GM19328 (cell line): ENCODE measurements at regions not wholly inside any gene's neighbourhood (a gene's known extent, or its start where the extent isn't known, plus 50 kb on each side); places are given as distances from the start of the nearest gene placed in this dataset.

ENCODE experiments used
- ATAC-seq: cut with Tn5 transposase; IDR thresholded peaks from one replicate; pipeline ENCODE4 v1.9.1; 2021; ENCODE audit warnings: mild to moderate bottlenecking, moderate library complexity; ENCODE audit not compliant: unreplicated experiment

DNA sequence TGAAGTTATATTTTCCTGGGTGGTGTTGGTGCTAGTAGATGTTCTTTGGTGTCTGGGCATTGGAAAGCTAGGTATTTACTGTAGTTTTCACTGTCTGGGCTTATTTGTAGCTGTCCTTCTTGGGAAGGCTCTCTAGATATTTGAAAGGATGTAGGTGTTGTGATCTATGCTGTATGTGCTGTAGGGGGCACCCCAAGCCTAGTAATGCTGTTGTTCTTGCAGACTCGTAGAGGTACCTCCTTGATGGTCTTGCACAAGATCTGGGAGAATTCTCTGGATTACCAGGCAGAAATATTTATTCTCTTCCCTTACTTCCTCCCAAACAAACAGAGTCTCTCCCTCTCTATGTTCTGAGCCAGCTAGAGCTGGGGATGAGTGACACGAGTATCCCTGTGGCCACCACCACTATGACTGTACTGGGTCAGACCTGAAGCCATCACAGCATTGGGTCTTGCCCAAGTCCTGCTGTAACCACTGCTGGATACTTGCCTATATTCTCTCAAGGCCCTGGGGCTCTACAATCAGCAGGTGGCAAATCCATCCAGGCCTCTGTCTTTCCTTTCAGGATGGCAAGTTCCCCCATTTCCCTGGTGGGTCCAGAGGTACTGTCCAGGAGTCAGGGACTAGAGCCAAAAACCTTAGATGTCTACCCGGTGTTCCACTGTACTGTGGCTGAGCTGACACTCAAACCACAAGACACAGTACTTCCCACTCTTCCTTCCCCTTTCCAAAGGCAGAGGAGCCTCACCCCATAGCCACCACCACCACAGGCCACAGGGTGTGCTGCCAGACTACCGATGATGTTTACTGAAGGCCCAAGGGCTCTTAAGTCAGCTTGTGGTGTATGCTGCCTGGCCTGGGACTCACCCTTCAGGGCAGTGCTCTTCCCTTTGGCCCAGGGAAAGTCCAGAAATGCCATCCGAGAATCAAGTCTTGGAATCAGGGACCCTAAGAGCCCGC is 195.2 kb upstream of the DPPA4 start:
- no peak for ATAC-seq

DNA sequence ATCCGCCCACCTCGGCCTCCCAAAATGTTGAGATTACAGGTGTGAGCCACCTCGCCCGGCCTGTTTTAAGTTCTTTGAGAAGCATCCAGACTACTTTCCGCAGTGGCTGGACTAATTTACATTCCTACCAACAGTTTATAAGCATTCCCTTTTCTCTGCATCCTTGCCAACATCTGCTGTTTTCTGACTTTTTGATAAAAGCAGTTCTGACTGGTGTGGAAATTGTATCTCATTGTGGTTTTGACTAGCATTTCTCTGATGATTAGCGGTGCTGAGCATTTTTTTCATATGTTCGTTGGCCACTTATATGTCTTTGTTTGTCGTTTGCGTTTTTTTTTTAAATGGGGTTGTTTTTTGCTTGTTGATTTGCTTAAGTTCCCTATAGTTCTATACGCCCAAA is 208.4 kb upstream of the DPPA4 start:
- no peak for ATAC-seq

DNA sequence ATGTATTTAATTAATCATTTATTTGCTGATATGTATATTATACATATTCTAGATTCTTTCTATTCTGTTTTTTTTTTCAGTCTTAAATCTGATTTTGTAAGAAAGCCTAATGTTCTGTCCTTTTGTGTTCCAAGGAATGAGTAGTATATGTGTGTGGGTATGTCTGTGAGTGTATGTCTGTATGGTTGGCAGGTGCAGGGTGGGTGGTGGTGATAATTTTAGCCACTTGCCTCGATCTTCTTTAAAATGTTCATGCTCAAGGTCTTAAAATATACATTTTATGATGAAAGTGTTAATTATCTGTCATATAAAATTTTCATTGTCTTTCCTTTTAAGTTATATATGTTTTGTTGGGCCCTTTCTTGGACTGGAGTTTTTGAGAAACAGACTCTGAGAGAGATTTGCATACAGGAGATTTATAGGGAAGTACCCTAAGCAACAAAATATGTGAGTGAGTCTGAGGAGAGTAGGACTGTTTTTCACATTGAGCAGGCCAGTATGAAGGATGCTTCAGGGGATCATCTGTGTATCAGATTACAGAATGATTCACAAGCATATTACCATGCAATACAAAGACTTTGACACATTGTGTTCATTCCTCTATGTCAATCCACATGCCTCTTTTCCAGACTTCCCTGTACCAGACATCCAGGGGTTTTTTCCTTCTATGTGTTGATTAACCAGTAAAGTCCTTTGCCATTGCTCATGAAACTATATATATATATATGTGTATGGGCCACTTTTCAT is 211.0 kb upstream of the DPPA4 start:
- no peak for ATAC-seq

DNA sequence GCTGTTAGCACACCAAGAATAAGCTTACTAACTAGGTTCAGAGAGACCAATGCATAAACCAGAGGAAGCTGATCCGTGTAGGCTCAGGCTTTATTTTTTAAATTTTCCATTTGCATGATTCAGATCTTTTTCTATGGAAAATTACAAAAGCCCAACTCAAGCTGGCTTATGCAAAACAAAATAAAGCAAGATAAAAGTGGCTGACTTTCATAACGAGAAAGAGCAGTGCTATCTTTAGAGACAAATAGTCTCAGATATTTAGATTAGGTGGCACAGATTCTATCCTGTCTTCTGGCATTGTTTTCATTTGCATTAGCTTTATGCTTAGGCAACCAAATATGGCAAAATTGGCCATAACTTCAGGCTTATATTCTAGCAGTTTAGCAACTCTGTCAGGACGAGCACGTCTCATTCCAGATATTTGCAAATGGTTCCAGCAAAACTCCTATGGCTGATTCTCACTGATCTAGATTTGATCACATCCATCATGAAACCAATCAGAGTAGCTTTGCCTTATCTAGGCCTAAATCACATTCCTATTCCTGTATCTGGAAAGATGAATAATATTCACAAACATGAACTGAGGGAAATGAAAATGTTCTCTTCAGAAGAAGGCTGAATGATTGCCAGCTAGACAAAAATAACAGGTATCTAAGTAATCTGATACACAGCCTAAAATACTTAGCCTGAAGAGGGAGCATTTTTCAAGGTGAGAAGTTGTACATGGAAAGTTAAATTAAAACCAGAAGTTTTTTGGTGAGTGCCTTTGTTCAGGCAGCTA is 216.4 kb upstream of the DPPA4 start:
- ATAC-seq, result no peak

DNA sequence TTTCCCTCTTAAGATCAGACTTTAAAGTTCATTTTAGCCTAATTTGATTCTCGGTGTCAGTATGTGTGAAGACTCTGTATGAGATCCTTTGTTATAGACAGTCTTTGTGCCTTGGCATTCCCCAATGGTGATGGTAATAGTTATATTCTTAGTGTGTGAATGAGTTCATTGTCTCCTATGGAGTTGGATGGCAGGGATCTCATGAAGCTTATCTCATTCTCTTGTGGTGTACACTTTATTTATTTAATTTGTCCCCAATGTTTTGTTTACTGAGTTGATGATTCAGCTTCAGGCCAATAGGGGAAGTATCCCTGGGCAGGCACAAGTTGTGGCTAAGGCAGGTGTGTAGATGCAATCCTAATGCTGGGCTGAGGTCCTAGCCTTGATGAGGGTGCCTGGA is 222.0 kb upstream of the DPPA4 start:
- ATAC-seq, result no peak

DNA sequence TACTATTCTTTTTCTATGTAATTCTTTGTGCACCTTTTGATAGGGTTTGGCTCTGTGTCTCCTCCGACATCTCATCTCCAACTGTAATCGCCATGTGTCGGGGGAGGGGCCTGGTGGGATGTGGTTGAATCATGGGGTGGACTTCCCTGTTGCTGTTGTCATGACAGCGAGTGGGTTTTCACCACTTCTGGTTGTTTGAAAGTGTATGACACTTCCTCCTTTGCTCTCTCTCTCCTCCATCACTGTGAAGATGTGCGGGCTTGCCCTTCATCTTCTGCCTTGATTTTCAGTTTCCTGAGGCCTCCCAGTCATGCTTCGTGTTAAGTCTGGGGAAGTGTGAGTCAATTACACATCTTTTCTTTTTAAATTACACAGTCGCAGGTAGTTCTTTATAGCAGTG is 225.8 kb upstream of the DPPA4 start:
- no peak for ATAC-seq

DNA sequence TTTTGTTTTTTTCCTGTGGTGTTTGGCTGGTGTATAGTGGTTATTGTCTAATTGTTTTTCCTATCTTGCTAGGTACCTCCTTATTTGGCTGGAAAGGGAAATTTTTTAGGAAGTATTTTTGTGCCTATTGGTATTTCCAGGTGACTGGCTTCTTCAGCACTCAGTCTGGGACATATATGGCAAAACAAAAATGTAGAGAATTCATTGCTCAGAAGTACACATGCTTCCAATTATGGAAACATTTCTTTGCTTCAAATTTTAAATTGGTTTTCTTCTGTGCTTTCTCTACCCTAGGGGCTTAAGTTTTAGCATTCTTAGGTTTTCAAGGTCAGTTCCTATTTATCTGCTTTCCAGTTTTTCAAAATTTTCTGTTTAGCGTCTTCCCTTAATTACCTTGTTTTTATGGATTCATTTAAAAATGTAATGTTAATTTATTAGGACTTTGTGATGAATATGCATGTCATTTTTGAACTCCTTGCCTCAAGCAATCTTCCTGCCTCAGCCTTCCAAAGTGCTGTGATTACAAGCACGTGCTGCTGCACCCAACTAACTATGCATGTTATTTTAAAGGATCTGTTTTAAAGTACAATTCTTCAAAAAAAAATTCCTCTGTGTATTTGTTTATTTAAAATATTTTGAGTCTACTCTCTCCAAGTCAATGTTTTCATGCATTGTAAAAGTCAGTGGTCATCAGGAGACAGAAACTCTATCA is 231.9 kb upstream of the DPPA4 start:
- no peak for ATAC-seq

DNA sequence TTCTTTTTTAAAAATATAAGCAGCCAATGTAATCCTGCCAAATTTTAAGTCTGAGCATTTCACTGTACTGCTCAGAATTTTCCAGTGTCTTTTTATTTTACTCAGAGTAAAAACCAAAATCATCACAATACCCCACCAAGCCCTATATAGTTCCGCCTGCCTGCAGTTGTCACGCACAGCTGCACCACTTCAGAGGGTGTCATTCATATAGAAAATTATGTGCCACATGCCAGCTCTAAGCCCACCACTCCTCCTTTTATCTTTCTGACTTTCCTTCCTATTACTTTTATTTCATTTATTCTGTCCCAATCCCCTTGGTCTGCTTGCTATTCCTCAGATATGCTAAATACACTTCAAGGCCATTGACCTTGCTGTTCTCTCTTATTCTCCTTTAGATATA is 233.1 kb upstream of the DPPA4 start:
- no peak for ATAC-seq

DNA sequence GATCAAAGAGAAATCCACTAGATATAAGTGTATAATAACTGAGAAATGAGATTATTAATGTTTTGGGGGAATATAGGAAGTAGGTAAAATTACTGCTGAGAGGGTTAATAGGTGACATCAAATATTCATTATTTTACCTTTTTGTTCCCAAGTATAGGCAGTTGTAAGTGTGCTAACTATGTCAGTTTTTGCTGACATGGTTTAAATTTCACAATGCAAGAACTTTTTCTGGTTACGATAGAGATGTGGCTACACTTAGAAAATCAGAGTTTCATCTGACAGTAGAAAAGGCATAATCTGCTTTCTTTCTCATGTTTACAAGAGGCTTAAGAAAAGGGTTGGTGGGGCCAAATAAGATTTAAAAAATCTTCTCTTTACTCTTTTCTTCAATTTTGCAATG is 235.0 kb upstream of the DPPA4 start:
- no peak for ATAC-seq

DNA sequence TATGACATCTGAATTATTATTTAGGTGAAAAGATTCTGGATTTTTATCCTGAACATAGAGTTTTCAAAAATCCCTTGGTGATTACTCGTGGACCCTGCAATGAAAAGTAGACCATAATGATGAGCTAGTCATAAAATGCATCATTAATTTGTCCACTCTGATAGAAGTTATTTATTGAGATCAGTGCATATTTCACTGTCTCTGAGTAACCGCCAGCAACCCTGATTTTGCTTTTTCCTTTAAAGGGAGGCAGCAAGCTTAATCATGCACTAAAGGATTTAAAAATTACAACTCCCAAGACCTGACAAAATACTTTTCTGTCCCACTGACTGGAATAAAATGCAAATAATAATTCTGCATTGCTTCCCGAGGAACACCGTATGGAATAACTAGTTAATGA is 259.6 kb upstream of the DPPA4 start:
- ATAC-seq, result no peak

DNA sequence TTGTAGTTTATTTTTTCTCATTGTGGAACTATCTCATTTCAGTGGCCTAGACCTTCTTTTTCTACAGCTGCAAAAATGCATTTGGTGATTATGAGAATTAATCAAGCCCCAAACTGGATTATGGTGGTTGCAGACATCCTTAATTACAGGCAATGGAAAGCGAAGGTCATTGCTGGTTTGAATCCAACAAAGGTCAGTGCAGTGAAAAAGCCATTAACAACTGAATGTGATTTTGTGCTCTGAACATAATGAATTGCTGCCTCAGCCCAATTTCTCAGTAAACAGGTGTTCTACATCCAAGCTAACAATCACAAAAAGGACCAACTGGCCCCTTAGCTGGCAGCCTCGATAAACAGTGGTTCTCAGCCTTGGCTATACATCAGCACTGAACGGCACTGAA is 260.1 kb upstream of the DPPA4 start:
- ATAC-seq, result no peak

DNA sequence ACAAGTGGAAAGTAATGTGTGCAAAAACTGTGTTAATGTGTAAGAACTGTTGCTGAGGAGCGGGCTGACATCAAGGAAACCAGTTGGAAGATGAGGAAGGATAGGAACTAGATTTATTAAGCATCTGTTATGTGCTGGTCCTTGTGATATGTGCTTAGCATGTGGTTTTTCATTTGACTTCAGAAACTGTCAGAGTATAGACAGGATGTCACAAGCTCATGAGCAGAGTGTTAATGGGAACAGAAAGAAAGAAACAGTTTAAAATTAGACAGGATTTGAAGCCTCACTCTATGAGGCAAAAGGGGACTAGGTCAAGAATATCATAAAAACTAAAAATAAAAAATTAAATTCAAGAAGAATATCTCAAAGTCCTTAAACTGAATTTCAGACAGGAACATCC is 270.6 kb upstream of the DPPA4 start:
- ATAC-seq, result no peak

DNA sequence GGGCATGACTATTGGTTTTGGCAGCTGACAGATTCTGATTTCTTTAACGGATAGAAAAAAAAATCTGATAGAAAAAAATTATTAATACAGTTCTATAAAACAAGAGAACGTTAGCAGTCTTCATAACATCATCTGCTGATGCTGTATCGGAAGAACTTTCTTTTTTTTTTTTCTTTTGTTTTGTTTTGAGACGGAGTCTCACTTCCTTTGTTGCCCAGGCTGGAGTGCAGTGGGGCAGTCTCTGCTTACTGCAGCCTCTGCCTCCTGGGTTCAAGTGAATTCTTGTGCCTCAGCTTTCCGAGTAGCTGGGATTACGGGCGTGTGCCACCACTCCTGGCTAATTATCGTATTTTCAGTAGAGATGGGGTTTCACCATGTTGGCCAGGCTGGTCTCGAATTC is 271.2 kb upstream of the DPPA4 start:
- no peak for ATAC-seq

DNA sequence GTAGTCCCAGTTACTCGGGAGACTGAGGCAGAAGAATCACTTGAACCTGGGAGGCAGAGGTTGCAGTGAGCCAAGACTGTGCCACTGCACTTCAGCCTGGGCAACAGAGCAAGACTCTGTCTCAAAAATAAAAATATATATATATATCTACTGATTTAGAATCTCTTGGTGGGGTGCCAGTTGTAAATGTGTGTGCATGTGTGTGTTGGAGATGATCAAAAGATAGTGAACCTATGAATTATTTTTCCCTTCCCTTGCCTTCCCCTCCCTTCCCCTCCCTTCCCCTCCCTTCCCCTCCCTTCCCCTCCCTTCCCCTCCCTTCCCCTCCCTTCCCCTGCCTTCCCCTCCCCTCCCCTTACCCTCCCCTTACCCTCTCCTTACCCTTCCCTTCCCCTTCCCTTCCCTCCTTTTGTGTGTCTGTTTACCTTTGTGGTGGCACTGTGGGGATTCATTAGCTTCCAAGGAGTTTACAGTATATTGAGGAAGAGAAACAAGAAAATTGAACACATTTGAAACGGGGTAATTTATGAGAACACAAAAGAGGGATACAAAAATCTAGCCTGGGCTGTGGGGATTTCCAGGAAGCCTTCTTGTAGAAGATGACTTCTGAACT is 281.5 kb upstream of the DPPA4 start:
- ATAC-seq, result no peak

DNA sequence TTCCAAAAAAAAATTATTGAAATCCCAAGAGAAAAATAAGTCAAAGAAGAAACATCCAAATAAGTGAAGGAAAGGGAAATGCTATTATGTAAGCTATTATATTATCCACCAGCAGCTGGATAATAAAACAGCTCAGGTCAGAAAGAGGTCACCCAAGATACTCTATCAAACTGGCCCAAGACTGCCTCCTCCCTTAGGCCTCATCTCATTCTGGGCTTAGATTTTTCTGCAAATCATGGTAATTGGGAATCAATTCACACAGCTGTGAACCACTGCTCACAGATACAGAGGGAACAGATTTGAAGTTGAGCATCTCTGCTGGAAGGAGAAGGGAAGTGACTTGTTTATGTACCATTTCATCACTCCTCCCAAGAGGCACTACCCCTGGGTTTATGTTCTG is 294.6 kb upstream of the DPPA4 start:
- ATAC-seq, result no peak

DNA sequence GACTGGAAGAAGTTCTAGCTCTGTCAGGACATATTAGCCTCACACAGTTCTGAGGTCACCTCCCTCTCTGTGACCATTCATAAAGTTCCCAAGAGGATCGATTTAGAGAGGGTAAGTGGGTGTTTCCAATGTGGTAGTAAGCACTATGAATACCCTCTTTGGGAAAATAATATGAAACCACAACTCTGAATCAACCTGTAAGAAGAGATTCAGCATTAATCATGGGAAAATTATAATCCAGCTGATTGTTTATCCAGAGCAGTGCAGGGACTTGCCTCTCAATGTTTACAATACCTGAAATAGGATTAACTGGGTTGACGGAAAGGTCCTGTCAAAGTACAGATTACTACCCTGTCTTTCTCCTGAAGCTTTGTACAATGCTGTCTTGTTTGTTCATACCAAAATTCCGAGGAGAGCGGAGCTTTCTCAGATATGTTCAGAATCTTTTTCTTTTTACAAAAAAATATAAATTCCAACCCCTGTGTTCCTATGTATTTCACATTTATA is 302.9 kb upstream of the DPPA4 start:
- no peak for ATAC-seq

DNA sequence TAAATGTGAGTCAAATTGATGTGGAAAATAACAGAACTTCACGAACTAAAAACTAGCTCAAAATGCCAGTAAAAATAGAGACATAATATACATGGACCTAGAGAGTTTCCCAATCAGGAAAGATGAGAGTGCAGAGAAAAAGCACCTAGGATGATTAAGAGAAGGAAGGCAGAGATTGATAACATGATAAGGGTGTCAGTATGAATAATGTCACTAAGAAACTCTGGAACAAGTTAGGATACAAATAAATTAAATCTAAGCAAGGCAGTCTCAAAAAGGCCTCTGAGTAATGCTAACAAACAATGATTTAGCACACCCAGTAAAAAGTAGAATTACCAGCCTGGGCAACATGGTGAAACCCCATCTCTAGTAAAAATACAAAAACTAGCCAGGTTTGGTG is 304.7 kb upstream of the DPPA4 start:
- ATAC-seq, result no peak

DNA sequence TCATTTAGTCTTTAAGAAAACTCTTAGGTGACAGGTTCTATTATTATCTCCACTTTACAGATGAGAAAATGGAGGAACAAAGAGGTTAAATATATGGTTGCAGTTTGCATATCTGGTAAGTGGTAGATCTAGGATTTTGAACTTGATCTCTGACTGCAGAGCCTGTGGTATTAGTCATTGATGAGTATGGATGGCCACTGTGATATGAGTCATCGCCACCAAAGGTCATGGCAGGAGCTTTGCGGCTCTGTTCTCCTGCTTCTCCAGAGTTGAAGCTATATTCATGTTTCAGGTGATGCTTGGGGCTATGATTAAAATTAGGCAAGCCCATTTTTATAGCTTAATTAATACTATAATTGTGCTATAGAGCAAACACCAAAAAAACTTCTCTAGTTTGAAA is 306.2 kb upstream of the DPPA4 start:
- ATAC-seq, result no peak

DNA sequence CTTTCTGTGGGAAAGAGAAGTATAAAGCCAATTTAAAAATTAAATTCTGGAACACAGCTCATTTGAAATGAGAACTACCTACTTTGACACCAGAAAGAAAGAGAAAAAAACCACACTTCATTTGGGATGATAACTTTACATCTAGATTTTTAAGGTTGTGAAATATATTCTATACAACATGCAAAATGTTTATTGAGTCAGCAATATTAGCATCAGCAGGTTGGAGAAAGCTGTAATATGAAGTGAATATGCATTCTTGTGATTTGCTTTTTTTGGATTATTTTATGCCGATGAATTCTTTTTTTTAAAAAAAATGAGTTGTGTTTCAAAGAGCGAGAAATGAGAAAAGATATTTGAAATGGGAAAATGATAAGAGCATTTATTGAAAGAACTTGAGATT is 307.0 kb upstream of the DPPA4 start:
- no peak for ATAC-seq

DNA sequence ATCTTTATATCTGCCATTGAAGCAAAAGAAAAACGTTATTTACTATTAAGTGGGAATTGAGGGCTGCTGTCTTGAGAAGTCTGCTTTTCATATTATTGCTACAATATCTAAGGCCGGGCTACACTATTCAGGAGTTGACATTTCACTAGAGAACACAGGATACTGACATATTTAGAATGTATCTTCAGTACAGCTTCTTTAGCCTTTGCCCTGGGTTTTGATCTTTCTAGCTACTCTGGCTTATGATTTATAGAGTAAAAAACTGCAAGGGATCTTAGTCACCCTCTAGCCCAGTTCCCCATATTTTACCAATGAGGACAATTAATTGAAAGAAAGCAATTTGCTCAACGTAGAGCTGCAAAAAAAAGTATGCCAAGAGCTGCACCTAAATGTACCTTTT is 307.4 kb upstream of the DPPA4 start:
- ATAC-seq, result no peak
